Bronchial epithelial cell (primary cell): ENCODE measurements at regions not wholly inside any gene's neighbourhood (a gene's known extent, or its start where the extent isn't known, plus 50 kb on each side); places are given as distances from the start of the nearest gene placed in this dataset.

ENCODE experiments used
- DNase-seq: peaks from one replicate; pipeline ENCODE4 v3.0.0-alpha.2; 2010; ENCODE audit warnings: low read depth
- FAIRE-seq: peaks from 2 replicates; lab custom pipeline; 2011; peaks lifted over from hg19 to GRCh38; lab: Jason Lieb, UNC
- H3K27me3 ChIP-seq: 2 replicates; pipeline ENCODE4 v1.5.1; 2011; ENCODE audit warnings: low read length; ENCODE audit not compliant: control insufficient read depth, insufficient read depth
- H3K36me3 ChIP-seq: 2 replicates; pipeline ENCODE4 v1.5.1; 2011; ENCODE audit warnings: low read length; ENCODE audit not compliant: control insufficient read depth, insufficient read depth
- H3K4me3 ChIP-seq: 2 replicates; pipeline ENCODE4 v1.5.1; 2011; ENCODE audit warnings: mild to moderate bottlenecking, low read depth, low read length, control low read depth
- TF ChIP-seq, protein P1 (sequence below): IDR thresholded peaks from 2 replicates; pipeline ENCODE4 v1.5.1; 2011; ENCODE audit warnings: mild to moderate bottlenecking, moderate library complexity, low read length, control low read depth, inconsistent platforms; ENCODE audit not compliant: insufficient read depth, severe bottlenecking

DNA sequence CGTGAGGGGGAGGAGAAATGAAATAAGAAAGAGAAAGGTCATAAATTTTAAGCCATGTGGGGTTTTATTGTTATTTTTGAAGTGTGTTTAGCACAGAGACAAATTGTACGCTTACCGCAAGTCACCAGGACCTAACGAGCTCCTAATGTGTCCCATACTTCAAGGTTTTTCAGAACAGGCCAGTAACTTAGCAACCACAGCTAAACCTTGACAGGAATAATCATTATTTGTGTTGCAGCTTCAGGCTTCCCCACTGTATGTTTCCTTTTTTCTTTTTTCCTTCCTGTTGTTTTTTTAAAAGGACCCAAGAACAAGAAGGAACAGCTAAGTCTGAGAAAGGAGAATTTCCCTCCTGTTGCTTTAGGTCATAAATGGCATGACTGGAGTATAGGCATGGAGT is 160.8 kb downstream of the TUSC7 start:
- Histone ChIP-seq H3K36me3 (no peaks in the 10 kb centered on the region), H3K27me3 (no peaks in the 10 kb centered on the region), H3K4me3 (no peak overlapping the region)
- TF ChIP-seq, protein P1, sequence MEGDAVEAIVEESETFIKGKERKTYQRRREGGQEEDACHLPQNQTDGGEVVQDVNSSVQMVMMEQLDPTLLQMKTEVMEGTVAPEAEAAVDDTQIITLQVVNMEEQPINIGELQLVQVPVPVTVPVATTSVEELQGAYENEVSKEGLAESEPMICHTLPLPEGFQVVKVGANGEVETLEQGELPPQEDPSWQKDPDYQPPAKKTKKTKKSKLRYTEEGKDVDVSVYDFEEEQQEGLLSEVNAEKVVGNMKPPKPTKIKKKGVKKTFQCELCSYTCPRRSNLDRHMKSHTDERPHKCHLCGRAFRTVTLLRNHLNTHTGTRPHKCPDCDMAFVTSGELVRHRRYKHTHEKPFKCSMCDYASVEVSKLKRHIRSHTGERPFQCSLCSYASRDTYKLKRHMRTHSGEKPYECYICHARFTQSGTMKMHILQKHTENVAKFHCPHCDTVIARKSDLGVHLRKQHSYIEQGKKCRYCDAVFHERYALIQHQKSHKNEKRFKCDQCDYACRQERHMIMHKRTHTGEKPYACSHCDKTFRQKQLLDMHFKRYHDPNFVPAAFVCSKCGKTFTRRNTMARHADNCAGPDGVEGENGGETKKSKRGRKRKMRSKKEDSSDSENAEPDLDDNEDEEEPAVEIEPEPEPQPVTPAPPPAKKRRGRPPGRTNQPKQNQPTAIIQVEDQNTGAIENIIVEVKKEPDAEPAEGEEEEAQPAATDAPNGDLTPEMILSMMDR, result no peak
- no peak for FAIRE-seq
- DNase-seq, result no peak

DNA sequence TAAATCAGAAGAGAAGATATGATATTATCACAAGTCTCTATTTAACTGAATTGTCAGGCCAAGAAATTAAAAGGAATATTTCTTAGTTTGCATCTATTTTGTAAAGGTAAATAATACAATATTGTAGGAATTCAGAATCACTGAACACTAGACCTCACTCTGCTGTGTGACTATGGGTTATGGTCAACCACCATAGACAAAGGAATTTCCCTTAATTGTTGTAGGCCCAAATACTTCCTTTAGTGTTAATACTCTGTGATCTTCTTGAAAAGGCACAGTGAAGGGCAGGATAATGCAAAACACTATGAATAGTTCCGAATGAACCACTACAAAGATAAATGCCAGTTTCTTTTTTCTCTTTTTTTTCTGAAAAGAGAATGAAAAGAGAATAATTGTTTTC is 162.3 kb downstream of the TUSC7 start:
- FAIRE-seq (no peak), DNase-seq (no peak)
- TF ChIP-seq, protein P1, result no peak
- Histone ChIP-seq H3K27me3 (no peaks in the 10 kb centered on the region), H3K36me3 (no peaks in the 10 kb centered on the region), H3K4me3 (no peak overlapping the region)

DNA sequence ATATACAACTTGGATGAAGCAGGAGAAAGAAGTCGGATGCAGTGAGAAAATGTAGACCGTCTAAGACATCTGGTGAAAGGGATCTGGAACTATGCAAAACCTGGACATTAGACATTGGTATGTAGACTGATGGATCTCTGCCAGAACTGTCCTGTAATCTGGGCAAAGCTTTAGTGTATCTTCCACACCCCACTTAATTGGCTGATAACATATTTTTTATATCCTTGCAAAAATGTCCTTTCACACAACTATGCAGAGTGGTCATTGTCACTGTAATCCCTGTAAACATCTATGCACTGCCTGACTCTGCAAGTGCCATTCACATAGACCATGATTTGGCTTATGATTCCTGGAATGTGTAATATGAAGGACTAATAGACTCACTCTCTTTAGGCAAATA is 163.1 kb downstream of the TUSC7 start:
- H3K4me3 ChIP-seq, result no peak overlapping the region
- TF ChIP-seq, protein P1, result no peak
- no peaks in the 10 kb centered on the region for H3K27me3 ChIP-seq
- no peaks in the 10 kb centered on the region for H3K36me3 ChIP-seq
- FAIRE-seq, result no peak
- DNase-seq, result no peak

DNA sequence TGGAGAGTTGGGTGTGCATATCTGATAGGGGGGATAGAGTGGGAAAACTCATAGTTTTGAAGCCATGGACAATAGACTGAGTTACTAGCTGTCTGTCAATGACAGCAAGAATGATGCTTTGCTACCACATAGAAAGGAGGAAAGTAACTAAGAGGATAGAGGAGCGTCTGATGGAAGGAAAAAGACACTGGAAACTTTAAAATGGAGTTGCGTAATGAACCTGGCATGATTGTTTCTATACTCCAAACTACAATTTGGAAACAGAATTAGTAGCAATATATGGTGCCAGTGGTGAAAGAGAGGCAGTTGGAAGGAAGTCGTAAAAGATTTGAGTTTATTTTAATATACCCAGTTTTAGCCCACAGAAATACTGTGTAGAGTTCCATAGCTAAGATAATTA is 163.6 kb downstream of the TUSC7 start:
- TF ChIP-seq, protein P1, result no peak
- Histone ChIP-seq H3K36me3 (no peaks in the 10 kb centered on the region), H3K27me3 (no peaks in the 10 kb centered on the region), H3K4me3 (no peak overlapping the region)
- FAIRE-seq, result no peak
- DNase-seq, result no peak

DNA sequence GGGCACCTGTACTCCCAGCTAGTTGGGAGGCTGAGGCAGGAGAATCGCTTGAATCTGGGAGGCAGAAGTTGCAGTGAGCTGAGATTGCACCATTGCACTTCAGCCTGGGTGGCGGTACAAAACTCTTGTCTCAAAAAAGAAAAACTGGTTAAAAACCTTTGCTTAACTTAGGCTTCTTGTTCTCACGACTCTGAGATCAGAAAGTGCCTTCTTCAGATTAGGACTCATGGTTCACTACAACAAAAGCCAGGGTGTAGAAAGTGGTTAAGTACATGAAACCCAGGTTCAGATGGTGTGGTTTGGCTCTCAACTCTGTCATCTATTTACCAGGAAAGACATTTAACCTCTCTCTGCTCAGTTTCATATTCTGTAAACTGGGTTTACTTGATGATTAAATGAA is 168.4 kb downstream of the TUSC7 start:
- H3K4me3 ChIP-seq, result no peak overlapping the region
- TF ChIP-seq, protein P1, result no peak
- H3K36me3 ChIP-seq, result no peaks in the 10 kb centered on the region
- FAIRE-seq (no peak), DNase-seq (no peak)
- H3K27me3 ChIP-seq, result no peaks in the 10 kb centered on the region

DNA sequence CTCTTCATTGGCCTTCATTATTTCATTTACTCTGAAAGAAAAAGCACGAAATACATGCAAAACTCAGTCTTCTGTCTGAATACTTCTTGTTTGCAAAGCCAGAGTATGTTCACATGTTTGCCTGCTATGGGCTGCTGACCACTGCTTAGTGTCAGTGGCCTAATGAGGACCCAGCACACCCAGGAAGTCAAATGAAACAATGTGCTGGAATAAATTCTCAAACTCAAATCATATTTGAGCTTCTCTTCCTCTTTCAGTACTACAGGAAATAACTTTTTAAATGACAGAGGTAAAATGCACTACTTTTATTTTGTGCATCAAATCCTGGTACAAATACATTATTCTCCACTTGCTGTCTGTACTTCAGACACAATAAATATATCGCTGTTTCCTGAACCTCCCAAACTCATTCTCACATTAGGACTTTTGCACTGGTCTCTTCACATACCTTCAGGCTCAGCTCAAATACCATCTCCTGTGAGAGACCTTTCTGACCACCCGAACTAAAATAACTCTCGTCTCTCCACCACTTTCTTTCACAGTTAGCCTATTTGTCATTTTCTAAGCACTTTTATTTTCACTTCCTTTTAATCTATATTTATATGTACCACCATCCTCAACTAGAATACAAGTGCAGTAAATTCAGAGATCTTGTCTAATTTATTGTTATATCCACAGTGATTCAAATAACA is 176.8 kb downstream of the TUSC7 start:
- TF ChIP-seq, protein P1, result no peak
- DNase-seq, result no peak
- no peaks in the 10 kb centered on the region for H3K27me3 ChIP-seq
- FAIRE-seq, result no peak
- H3K4me3 ChIP-seq, result no peak overlapping the region
- no peaks in the 10 kb centered on the region for H3K36me3 ChIP-seq
